MCF 10A (cell line): ENCODE measurements at regions not wholly inside any gene's neighbourhood (a gene's known extent, or its start where the extent isn't known, plus 50 kb on each side); places are given as distances from the start of the nearest gene placed in this dataset.

ENCODE experiments used
- BruUV-seq: library from RNA; stranded (reverse); fragments of 400-500 nt; replicated peaks from 2 replicates; lab custom pipeline; 2021; lab: Mats Ljungman, UMichigan
- CTCF ChIA-PET: fragments of 300-600 bp; sonication (Branson Sonifier 250); formaldehyde crosslinking; extraction: SDS; loops from one replicate; lab custom pipeline; 2021; ENCODE audit warnings: antibody characterized with exemption, inconsistent platforms; lab: Yijun Ruan, JAX
- POLR2A ChIA-PET: fragments of 300-600, 350-650 bp; sonication (Branson Sonifier 250); formaldehyde crosslinking; extraction: SDS; loops from one replicate; lab custom pipeline; 2020; ENCODE audit warnings: antibody characterized with exemption, inconsistent platforms; lab: Yijun Ruan, JAX
- DNase-seq: peaks from one replicate; pipeline ENCODE4 v3.0.0-alpha.2; 2018; ENCODE audit not compliant: unreplicated experiment
- H3K27ac Mint-ChIP-seq: one replicate; pipeline ENCODE4 v1.8.0; 2022; ENCODE audit warnings: mild to moderate bottlenecking, low read depth, mixed read lengths; ENCODE audit not compliant: unreplicated experiment
- H3K27me3 Mint-ChIP-seq: one replicate; pipeline ENCODE4 v1.8.0; 2022; ENCODE audit warnings: mixed read lengths; ENCODE audit not compliant: insufficient read depth, unreplicated experiment
- H3K36me3 Mint-ChIP-seq: one replicate; pipeline ENCODE4 v1.8.0; 2022; ENCODE audit warnings: mild to moderate bottlenecking, moderate library complexity, mixed read lengths; ENCODE audit not compliant: insufficient read depth, unreplicated experiment
- H3K4me1 Mint-ChIP-seq: one replicate; pipeline ENCODE4 v1.8.0; 2022; ENCODE audit warnings: mixed read lengths; ENCODE audit not compliant: insufficient read depth, unreplicated experiment
- H3K4me3 Mint-ChIP-seq: one replicate; pipeline ENCODE4 v1.8.0; 2022; ENCODE audit warnings: mild to moderate bottlenecking, moderate library complexity, mixed read lengths; ENCODE audit not compliant: unreplicated experiment
- H3K9me3 Mint-ChIP-seq: one replicate; pipeline ENCODE4 v1.8.0; 2022; ENCODE audit warnings: mixed read lengths; ENCODE audit not compliant: unreplicated experiment
- intact Hi-C: fragments of 100-400 bp; cut with micrococcal nuclease; formaldehyde crosslinking; loops from 2 replicates; pipeline ENCODE4 v1.14.1; 2022
- TF ChIP-seq, protein P1 (sequence below): fragments of 200-600 bp; IDR thresholded peaks from one replicate; pipeline ENCODE4 v1.8.0; 2022; ENCODE audit warnings: antibody characterized with exemption, mild to moderate bottlenecking; ENCODE audit not compliant: unreplicated experiment

DNA sequence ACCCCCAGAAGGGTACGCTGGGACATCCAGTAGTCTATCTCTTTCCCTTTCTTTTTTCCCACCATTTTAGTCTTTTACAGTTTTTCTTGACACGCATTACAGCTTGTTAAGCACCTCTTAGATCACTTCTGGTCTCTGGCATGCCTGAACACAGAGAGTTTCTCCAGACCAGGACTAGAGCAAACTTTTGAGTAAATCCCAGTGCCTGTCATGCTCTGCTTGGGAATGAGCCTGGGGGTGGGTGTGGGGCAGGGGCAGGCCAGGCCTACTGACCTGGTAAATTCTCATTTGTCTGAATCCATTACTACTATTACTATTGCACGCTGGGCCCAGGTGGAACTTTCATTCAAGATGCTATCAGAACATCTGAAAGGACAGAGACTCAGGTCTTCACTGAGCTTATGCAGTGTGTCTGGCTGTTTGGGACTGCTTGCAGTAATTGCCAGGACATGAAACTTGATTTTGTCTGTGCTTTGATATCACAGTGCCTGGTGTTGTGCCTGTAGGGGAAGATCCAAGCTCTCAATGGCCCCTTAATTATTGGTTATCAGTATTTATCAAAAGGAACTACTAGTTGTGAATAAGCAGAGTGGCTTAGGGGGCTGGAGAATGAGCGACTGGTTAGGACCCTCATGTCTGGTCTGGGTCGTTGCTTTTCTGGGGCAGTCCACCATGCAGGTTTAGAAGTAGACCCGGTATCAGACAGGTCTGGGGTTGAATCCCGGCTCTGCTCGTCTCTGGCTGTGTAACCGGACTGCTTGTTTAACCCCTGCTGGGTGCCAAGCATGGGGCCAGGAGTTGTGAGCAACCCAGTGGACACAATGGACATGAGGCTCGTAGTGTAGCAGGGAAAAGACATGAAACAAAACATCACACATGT is 196.1 kb upstream of the TLE3 start:
- Mint-ChIP-seq H3K9me3 (no peaks in the 10 kb centered on the region), H3K27me3 (no peaks in the 10 kb centered on the region)
- intact Hi-C loops, result no loop called here

DNA sequence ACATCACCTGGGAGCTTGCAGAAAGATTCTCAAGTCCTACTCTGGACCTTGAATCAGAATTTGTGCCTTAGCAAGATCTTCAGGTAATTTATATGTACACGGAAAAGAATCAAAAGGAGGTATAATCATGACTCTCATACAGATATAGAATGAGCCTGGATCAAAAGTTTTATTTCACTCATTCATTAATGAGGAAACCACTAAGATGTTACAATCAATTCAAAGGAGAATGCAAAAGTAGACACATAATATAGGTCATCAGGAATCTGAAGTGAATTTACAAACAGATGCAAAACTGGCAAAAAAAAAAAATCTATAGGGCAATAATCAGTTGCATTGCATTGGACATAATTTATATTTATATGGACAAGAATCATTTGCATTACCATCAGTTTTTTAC is 195.4 kb upstream of the TLE3 start:
- Mint-ChIP-seq H3K4me3 (no peak overlapping the region), H3K27me3 (no peaks in the 10 kb centered on the region), H3K36me3 (no peaks in the 10 kb centered on the region), H3K4me1 (peaks cover 11% of the 10 kb centered on the region), H3K9me3 (no peaks in the 10 kb centered on the region), H3K27ac (no peak overlapping the region)
- no TSS peak for BruUV-seq
- CTCF ChIA-PET, result interaction anchor here (0.7 kb wide), 1 partner anchor 258 kb away, joined by 3 read pairs; no protein-coding TSS in a partner anchor
- POLR2A ChIA-PET, result no interaction called here
- TF ChIP-seq, protein P1, sequence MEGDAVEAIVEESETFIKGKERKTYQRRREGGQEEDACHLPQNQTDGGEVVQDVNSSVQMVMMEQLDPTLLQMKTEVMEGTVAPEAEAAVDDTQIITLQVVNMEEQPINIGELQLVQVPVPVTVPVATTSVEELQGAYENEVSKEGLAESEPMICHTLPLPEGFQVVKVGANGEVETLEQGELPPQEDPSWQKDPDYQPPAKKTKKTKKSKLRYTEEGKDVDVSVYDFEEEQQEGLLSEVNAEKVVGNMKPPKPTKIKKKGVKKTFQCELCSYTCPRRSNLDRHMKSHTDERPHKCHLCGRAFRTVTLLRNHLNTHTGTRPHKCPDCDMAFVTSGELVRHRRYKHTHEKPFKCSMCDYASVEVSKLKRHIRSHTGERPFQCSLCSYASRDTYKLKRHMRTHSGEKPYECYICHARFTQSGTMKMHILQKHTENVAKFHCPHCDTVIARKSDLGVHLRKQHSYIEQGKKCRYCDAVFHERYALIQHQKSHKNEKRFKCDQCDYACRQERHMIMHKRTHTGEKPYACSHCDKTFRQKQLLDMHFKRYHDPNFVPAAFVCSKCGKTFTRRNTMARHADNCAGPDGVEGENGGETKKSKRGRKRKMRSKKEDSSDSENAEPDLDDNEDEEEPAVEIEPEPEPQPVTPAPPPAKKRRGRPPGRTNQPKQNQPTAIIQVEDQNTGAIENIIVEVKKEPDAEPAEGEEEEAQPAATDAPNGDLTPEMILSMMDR, result no peak
- intact Hi-C loops, result no loop called here
- DNase-seq, result no peak

More for the DNA sequence above, 196.1 kb upstream of the TLE3 start:
- TF ChIP-seq, protein P1, result no peak
- Mint-ChIP-seq H3K36me3 (no peaks in the 10 kb centered on the region), H3K27ac (no peak overlapping the region), H3K4me1 (peaks cover 11% of the 10 kb centered on the region), H3K4me3 (no peak overlapping the region)
- ChIA-PET POLR2A (no interaction called here), CTCF (interaction anchor here (0.7 kb wide), 1 partner anchor 259 kb away, joined by 3 read pairs; no protein-coding TSS in a partner anchor)
- DNase-seq, result no peak
- no TSS peak for BruUV-seq

DNA sequence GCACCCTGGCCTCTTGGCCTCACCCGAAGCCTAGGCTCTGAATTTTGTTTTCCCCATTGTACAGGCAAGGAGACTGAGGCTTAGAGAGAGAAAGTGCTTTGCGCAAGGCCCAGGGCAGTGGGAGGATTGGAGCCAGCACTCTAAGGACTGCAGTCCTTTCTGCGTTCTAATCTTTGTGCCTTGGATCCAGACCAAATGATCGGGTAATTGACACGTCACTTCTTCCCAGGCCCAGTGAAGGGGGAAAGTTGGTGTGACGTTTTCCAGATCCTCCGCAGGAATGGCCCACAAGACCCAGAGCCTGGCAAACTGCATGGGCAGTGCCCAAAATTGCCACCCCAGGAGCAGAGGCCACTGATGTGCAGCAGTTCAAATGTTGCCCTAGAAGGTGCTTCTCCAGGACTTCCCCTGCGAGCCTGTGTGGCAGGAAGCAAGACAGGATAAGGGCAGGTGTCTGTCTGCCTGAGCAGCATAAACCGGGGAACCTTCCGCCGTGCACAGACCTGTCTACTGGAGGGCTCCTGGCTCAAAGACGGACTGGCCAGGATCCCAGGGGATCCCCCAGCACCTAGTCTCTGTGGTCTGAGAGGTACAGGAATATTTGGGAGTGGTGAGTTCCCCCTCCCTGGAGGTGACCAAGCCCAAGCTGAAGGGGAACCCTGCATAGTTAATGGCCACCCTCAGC is 194.5 kb upstream of the TLE3 start:
- CTCF ChIA-PET, result no interaction called here
- POLR2A ChIA-PET, result no interaction called here
- H3K27ac Mint-ChIP-seq, result no peak overlapping the region
- H3K4me1 Mint-ChIP-seq, result peaks cover 11% of the 10 kb centered on the region
- no peaks in the 10 kb centered on the region for H3K36me3 Mint-ChIP-seq
- intact Hi-C loops, result no loop called here
- no peak for DNase-seq
- H3K27me3 Mint-ChIP-seq, result no peaks in the 10 kb centered on the region
- H3K9me3 Mint-ChIP-seq, result no peaks in the 10 kb centered on the region
- BruUV-seq, result no TSS peak
- TF ChIP-seq, protein P1, result no peak
- no peak overlapping the region for H3K4me3 Mint-ChIP-seq

- peaks cover 11% of the 10 kb centered on the region for H3K4me1 Mint-ChIP-seq
- ChIA-PET CTCF (no interaction called here), POLR2A (no interaction called here)
- H3K9me3 Mint-ChIP-seq, result no peaks in the 10 kb centered on the region
- no peak overlapping the region for H3K27ac Mint-ChIP-seq
- TF ChIP-seq, protein P1, result no peak
- peak; percentile 43 for DNase-seq
- no peak overlapping the region for H3K4me3 Mint-ChIP-seq
- H3K36me3 Mint-ChIP-seq, result no peaks in the 10 kb centered on the region
- intact Hi-C loops, result no loop called here
- no TSS peak for BruUV-seq
- no peaks in the 10 kb centered on the region for H3K27me3 Mint-ChIP-seq
Measured at GRCh38 chr15:70291305-70292075, 193.8 kb upstream of the TLE3 start.
